OCI-LY7 (cell line): ENCODE measurements at regions not wholly inside any gene's neighbourhood (a gene's known extent, or its start where the extent isn't known, plus 50 kb on each side); places are given as distances from the start of the nearest gene placed in this dataset.

Experiments used
- BruUV-seq: library from RNA; stranded (reverse); fragments of 400-500 nt; replicated peaks from 2 replicates; lab custom pipeline; 2021; lab: Mats Ljungman, UMichigan
- CTCF ChIA-PET: fragments of 300-600 bp; sonication (Branson Sonifier 250); formaldehyde crosslinking; loops from one replicate; lab custom pipeline; 2022; ENCODE audit warnings: antibody characterized with exemption; ENCODE audit not compliant: unreplicated experiment; lab: Charles Lee
- POLR2A ChIA-PET: fragments of 300-600 bp; sonication (Branson Sonifier 250); formaldehyde crosslinking; loops from one replicate; lab custom pipeline; 2022; ENCODE audit warnings: antibody characterized with exemption; lab: Charles Lee
- DNase-seq: peaks from one replicate; pipeline ENCODE4 v3.0.0-alpha.2; 2015; ENCODE audit warnings: low spot score
- H2AFZ ChIP-seq: fragments of 200-600 bp; sonication (generic), shearing (Covaris generic); 2 replicates; pipeline ENCODE4 v1.6.1; 2014; ENCODE audit warnings: mild to moderate bottlenecking, antibody characterized with exemption, low read length, moderate library complexity
- H3K27ac ChIP-seq: fragments of 200-600 bp; sonication (generic); 2 replicates; pipeline ENCODE4 v1.5.1; 2014; ENCODE audit warnings: mixed run types, low read depth, mild to moderate bottlenecking, moderate library complexity, low read length, inconsistent platforms; ENCODE audit not compliant: poor library complexity, severe bottlenecking
- H3K36me3 ChIP-seq: fragments of 200-600 bp; sonication (generic); 2 replicates; pipeline ENCODE4 v1.6.1; 2014; ENCODE audit warnings: mild to moderate bottlenecking, antibody characterized with exemption, low read length, moderate library complexity, mixed read lengths; ENCODE audit not compliant: insufficient read depth
- H3K4me1 ChIP-seq: fragments of 200-600 bp; sonication (generic); 2 replicates; pipeline ENCODE4 v1.5.1; 2014; ENCODE audit warnings: mild to moderate bottlenecking, low read length; ENCODE audit not compliant: insufficient read depth, poor library complexity, severe bottlenecking
- H3K4me2 ChIP-seq: fragments of 200-600 bp; sonication (generic); 2 replicates; pipeline ENCODE4 v1.6.1; 2014; ENCODE audit warnings: mild to moderate bottlenecking, low read length
- H3K4me3 ChIP-seq: fragments of 200-600 bp; sonication (generic); 2 replicates; pipeline ENCODE4 v1.5.1; 2014; ENCODE audit warnings: mild to moderate bottlenecking, low read depth, low read length; ENCODE audit not compliant: poor library complexity, severe bottlenecking
- H3K79me2 ChIP-seq: fragments of 200-600 bp; sonication (generic); 2 replicates; pipeline ENCODE4 v1.6.1; 2016; ENCODE audit warnings: low read depth, mild to moderate bottlenecking, low read length, moderate library complexity, mixed read lengths; ENCODE audit not compliant: insufficient read depth
- H3K9me2 ChIP-seq: fragments of 200-600 bp; sonication (generic); 2 replicates; pipeline ENCODE4 v1.6.1; 2016; ENCODE audit warnings: mild to moderate bottlenecking, low read length, mixed read lengths; ENCODE audit not compliant: insufficient read depth
- H3K9me3 ChIP-seq: fragments of 200-600 bp; sonication (generic); 2 replicates; pipeline ENCODE4 v1.6.1; 2014; ENCODE audit warnings: mild to moderate bottlenecking, mixed run types, low read length, mixed read lengths
- H4K20me1 ChIP-seq: fragments of 200-600 bp; sonication (generic); 2 replicates; pipeline ENCODE4 v1.6.1; 2014; ENCODE audit warnings: mild to moderate bottlenecking, antibody characterized with exemption, low read length, moderate library complexity, mixed read lengths; ENCODE audit not compliant: insufficient read depth
- EZH2phosphoT487 ChIP-seq: fragments of 200-600 bp; sonication (generic); IDR thresholded peaks from 2 replicates; pipeline ENCODE4 v1.6.1; 2018; ENCODE audit warnings: low read depth, borderline replicate concordance, mild to moderate bottlenecking, mixed run types, antibody characterized with exemption, low read length, moderate library complexity, mixed read lengths
- intact Hi-C: fragments of 100-400 bp; cut with micrococcal nuclease; formaldehyde crosslinking; loops from one replicate; pipeline ENCODE4 v1.10.0; 2022; ENCODE audit not compliant: unreplicated experiment
- TF ChIP-seq, protein P1 (sequence below): fragments of 200-600 bp; sonication (generic); conservative IDR thresholded peaks from 2 replicates; pipeline ENCODE4 v1.5.1; 2014; ENCODE audit warnings: mild to moderate bottlenecking, antibody characterized with exemption, low read length, moderate library complexity, mixed read lengths

DNA sequence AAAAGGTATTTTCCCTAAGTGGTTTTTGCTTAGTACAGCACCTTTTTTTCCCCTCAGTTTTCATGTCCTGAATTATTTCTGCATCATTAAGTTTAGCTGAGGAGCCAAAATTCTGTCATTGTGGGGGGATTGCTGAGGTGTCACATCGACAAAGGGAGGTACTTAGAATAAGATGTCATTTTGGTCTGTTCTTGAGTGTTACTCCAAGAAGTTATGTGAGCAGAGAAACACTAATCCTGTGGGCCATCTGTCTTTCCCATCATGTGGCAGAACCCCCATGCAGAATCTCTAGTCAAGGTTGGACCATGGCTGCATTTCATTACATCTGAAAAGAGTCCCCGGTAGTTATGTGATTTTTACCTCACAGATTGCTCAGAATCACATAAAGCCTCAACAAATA lies 167.8 kb upstream of the CENPW start:
- Histone ChIP-seq H4K20me1 (no peaks in the 10 kb centered on the region), H3K36me3 (no peaks in the 10 kb centered on the region), H3K4me1 (no peaks in the 10 kb centered on the region), H3K27ac (no peak overlapping the region), H3K4me3 (no peak overlapping the region), H3K9me2 (no peaks in the 10 kb centered on the region), H2AFZ (no peak overlapping the region), H3K9me3 (no peaks in the 10 kb centered on the region), H3K79me2 (no peaks in the 10 kb centered on the region), H3K4me2 (no peak overlapping the region)
- no TSS peak for BruUV-seq
- ChIA-PET CTCF (no interaction called here), POLR2A (interaction anchor here (0.9 kb wide), 1 partner anchor 411 kb away, joined by 3 read pairs; no protein-coding TSS in a partner anchor)
- no peak for DNase-seq
- intact Hi-C loops = no loop called here
- TF ChIP-seq, protein P1, sequence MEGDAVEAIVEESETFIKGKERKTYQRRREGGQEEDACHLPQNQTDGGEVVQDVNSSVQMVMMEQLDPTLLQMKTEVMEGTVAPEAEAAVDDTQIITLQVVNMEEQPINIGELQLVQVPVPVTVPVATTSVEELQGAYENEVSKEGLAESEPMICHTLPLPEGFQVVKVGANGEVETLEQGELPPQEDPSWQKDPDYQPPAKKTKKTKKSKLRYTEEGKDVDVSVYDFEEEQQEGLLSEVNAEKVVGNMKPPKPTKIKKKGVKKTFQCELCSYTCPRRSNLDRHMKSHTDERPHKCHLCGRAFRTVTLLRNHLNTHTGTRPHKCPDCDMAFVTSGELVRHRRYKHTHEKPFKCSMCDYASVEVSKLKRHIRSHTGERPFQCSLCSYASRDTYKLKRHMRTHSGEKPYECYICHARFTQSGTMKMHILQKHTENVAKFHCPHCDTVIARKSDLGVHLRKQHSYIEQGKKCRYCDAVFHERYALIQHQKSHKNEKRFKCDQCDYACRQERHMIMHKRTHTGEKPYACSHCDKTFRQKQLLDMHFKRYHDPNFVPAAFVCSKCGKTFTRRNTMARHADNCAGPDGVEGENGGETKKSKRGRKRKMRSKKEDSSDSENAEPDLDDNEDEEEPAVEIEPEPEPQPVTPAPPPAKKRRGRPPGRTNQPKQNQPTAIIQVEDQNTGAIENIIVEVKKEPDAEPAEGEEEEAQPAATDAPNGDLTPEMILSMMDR = no peak
- no peak for TF ChIP-seq EZH2phosphoT487

GRCh38 chr6:126173265-126173664 lies 166.7 kb upstream of the CENPW start:
- no peak overlapping the region for H3K27ac ChIP-seq
- H3K4me2 ChIP-seq = no peak overlapping the region
- no peaks in the 10 kb centered on the region for H3K4me1 ChIP-seq
- H3K79me2 ChIP-seq = no peaks in the 10 kb centered on the region
- TF ChIP-seq, protein P1 = no peak
- TF ChIP-seq EZH2phosphoT487 = no peak
- intact Hi-C loops = no loop called here
- ChIA-PET POLR2A (no interaction called here), CTCF (no interaction called here)
- H3K36me3 ChIP-seq = no peaks in the 10 kb centered on the region
- no peak for DNase-seq
- no peaks in the 10 kb centered on the region for H3K9me3 ChIP-seq
- BruUV-seq = no TSS peak
- no peaks in the 10 kb centered on the region for H4K20me1 ChIP-seq
- H3K4me3 ChIP-seq = no peak overlapping the region
- H3K9me2 ChIP-seq = no peaks in the 10 kb centered on the region
- no peak overlapping the region for H2AFZ ChIP-seq

DNA sequence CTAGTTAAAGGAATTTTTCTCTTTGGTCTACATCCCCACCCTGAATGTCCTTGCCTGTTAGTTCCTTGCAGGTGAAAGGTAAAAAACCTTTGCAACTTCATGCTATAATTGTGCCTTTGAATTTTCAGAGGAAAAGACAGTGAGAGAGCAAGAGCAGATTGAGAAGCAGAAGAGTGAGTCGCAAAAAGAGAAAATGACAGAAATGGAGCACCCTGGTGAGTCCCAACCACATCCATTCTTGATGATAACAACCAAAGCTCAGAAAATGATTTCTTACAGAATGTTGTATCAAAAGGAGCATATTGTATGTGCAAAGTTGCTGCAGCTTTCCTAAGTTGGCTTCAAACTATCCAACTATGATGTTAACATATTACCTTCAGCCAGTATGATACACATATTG lies 165.2 kb upstream of the CENPW start:
- H2AFZ ChIP-seq = no peak overlapping the region
- no peak overlapping the region for H3K27ac ChIP-seq
- H3K9me3 ChIP-seq = no peaks in the 10 kb centered on the region
- H3K4me2 ChIP-seq = no peak overlapping the region
- CTCF ChIA-PET = no interaction called here
- H4K20me1 ChIP-seq = no peaks in the 10 kb centered on the region
- TF ChIP-seq, protein P1 = no peak
- no peak for TF ChIP-seq EZH2phosphoT487
- BruUV-seq = no TSS peak
- no peaks in the 10 kb centered on the region for H3K4me1 ChIP-seq
- no peaks in the 10 kb centered on the region for H3K9me2 ChIP-seq
- DNase-seq = no peak
- H3K36me3 ChIP-seq = no peaks in the 10 kb centered on the region
- H3K4me3 ChIP-seq = no peak overlapping the region
- POLR2A ChIA-PET = interaction anchor here (1.0 kb wide), 1 partner anchor 12 kb away, joined by 4 read pairs; no protein-coding TSS in a partner anchor
- H3K79me2 ChIP-seq = no peaks in the 10 kb centered on the region
- intact Hi-C loops = no loop called here
